ENCODE measurements at regions not wholly inside any gene's neighbourhood (a gene's known extent, or its start where the extent isn't known, plus 50 kb on each side); places are given as distances from the start of the nearest gene placed in this dataset.

DNA sequence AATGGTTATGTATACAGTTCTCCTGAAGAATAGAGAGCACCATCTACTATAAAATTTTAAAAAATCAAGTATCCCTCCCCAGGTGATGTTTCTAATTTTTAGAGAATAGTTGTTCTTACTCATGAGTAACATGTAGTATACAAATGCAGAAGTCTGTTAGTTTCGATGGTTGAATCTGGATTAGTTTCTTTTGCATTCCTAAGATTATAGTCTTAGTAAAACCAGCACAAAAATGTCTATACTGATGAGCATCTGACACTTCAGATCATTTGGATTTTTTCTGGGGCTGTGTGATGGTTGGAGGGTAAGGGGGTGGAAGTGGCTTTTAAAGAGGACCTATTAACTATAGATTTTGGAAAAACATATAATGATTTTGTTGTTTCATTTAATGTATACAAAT lies 167.3 kb upstream of the SGO1 start:
- Mint-ChIP-seq H3K27ac (ENCODE audit: unreplicated experiment) (no peak overlapping the region), H3K27me3 (ENCODE audit: unreplicated experiment) (no peaks in the 10 kb centered on the region), H3K36me3 (ENCODE audit: unreplicated experiment) (no peaks in the 10 kb centered on the region), H3K9me3 (ENCODE audit: unreplicated experiment) (no peaks in the 10 kb centered on the region), H3K4me1 (ENCODE audit: unreplicated experiment) (no peaks in the 10 kb centered on the region), H3K4me3 (ENCODE audit: unreplicated experiment) (no peak overlapping the region)
- TF ChIP-seq, protein P1, sequence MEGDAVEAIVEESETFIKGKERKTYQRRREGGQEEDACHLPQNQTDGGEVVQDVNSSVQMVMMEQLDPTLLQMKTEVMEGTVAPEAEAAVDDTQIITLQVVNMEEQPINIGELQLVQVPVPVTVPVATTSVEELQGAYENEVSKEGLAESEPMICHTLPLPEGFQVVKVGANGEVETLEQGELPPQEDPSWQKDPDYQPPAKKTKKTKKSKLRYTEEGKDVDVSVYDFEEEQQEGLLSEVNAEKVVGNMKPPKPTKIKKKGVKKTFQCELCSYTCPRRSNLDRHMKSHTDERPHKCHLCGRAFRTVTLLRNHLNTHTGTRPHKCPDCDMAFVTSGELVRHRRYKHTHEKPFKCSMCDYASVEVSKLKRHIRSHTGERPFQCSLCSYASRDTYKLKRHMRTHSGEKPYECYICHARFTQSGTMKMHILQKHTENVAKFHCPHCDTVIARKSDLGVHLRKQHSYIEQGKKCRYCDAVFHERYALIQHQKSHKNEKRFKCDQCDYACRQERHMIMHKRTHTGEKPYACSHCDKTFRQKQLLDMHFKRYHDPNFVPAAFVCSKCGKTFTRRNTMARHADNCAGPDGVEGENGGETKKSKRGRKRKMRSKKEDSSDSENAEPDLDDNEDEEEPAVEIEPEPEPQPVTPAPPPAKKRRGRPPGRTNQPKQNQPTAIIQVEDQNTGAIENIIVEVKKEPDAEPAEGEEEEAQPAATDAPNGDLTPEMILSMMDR (IDR thresholded peaks at IDR 0.05): no peak
- DNase-seq (ENCODE audit: extremely low spot score, unreplicated experiment): no peak

DNA sequence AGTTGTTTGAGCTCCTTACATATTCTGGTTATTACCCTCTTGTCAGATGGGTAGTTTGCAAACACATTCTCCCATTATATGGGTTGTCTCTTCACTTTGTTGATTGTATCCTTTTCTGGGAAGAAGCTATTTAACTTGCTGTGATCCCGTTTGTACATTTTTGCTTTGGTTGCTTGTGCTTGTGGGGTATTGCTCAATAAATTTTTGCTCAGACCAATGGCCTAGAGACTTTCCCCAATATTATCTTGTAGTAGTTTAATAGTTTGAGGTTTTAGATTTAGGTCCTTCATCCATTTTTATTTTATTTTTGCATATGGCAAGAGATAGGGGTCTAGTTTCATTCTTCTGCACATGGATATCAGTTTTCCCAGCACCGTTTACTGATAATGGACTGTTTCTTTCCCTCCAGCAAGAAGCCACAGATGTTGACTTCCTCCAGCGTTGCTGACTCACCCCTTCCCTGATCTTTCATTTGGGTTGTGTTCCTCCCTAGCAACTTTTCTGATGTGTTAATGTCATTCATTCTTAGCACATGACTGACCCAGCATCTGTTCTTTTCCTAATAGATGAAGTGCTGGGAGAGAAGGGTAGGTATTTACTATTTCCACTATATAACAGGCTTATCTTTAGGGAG lies 166.7 kb upstream of the SGO1 start:
- Mint-ChIP-seq H3K27ac (ENCODE audit: unreplicated experiment) (no peak overlapping the region), H3K4me3 (ENCODE audit: unreplicated experiment) (no peak overlapping the region), H3K4me1 (ENCODE audit: unreplicated experiment) (no peaks in the 10 kb centered on the region), H3K36me3 (ENCODE audit: unreplicated experiment) (no peaks in the 10 kb centered on the region), H3K9me3 (ENCODE audit: unreplicated experiment) (no peaks in the 10 kb centered on the region), H3K27me3 (ENCODE audit: unreplicated experiment) (no peaks in the 10 kb centered on the region)
- no peak for DNase-seq (ENCODE audit: extremely low spot score, unreplicated experiment)
- TF ChIP-seq, protein P1 (IDR thresholded peaks at IDR 0.05): no peak

DNA sequence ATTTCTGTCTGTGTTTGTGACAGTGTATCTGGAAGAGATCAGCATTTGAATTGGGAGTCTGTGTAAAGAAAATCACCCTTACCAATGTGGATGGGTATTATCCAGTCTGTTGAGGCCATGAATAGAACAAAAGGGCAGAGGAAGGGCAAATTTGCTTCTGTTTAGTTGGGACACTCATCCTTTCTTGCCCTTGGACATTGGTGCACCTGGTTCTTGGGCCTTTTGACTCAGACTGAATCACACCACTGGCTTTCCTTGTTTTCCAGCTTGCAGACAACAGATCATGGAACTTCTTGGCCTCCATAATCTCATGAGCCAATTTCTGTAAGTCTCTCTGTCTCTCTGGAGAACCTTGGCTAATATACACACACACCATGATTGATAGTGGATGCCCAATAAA lies 164.4 kb upstream of the SGO1 start:
- no peaks in the 10 kb centered on the region for H3K4me1 Mint-ChIP-seq (ENCODE audit: unreplicated experiment)
- no peaks in the 10 kb centered on the region for H3K36me3 Mint-ChIP-seq (ENCODE audit: unreplicated experiment)

DNA sequence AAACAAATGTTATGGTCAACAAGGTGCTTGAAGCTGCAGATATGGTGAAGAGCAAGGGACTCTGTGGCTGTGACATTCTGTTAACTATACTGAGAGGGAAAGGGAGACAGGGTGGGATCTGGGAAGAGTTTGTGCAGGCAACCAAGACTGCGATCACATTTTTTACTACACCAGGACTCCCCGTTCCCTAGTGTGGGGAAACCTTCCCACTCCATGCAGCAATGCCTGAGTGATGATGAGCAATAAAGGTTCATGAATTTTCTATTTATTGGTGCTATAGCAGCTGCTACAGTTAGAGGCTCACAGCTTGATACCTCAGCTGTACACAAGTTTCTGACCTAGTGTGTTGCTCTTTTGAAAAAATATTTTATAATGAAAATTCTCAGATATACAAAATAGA lies 160.9 kb upstream of the SGO1 start:
- TF ChIP-seq, protein P1 (IDR thresholded peaks at IDR 0.05): no peak
- Mint-ChIP-seq H3K4me1 (ENCODE audit: unreplicated experiment) (no peaks in the 10 kb centered on the region), H3K27ac (ENCODE audit: unreplicated experiment) (no peak overlapping the region), H3K27me3 (ENCODE audit: unreplicated experiment) (peaks cover 11% of the 10 kb centered on the region), H3K4me3 (ENCODE audit: unreplicated experiment) (no peak overlapping the region), H3K36me3 (ENCODE audit: unreplicated experiment) (no peaks in the 10 kb centered on the region), H3K9me3 (ENCODE audit: unreplicated experiment) (no peaks in the 10 kb centered on the region)
- DNase-seq (ENCODE audit: extremely low spot score, unreplicated experiment): no peak

More for the DNA sequence above, 164.4 kb upstream of the SGO1 start:
- H3K27me3 Mint-ChIP-seq (ENCODE audit: unreplicated experiment): peaks cover 3% of the 10 kb centered on the region
- H3K27ac Mint-ChIP-seq (ENCODE audit: unreplicated experiment): no peak overlapping the region
- no peak for DNase-seq (ENCODE audit: extremely low spot score, unreplicated experiment)
- H3K9me3 Mint-ChIP-seq (ENCODE audit: unreplicated experiment): no peaks in the 10 kb centered on the region
- no peak overlapping the region for H3K4me3 Mint-ChIP-seq (ENCODE audit: unreplicated experiment)
- TF ChIP-seq, protein P1 (IDR thresholded peaks at IDR 0.05): no peak

DNA sequence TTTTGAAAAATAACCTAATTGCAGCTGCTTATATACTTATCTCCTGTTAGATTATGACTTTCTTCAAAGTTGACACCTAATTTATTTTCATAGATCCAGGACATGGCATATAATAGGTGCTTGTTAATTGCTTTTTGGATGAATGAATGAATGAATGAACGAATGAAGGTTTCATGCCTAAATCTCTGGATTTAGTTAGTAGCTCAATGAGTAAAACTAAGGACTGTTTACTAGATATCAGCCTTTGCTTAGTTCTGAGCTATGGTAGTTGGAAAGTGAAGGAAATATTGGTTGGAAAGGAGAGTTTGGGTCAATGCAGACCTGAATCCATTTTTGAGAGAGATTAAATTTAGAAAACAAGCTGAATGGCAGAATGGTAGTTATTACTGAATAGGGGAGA lies 160.4 kb upstream of the SGO1 start:
- TF ChIP-seq, protein P1 (IDR thresholded peaks at IDR 0.05): no peak
- no peaks in the 10 kb centered on the region for H3K36me3 Mint-ChIP-seq (ENCODE audit: unreplicated experiment)
- no peaks in the 10 kb centered on the region for H3K9me3 Mint-ChIP-seq (ENCODE audit: unreplicated experiment)
- no peak overlapping the region for H3K4me3 Mint-ChIP-seq (ENCODE audit: unreplicated experiment)
- no peaks in the 10 kb centered on the region for H3K4me1 Mint-ChIP-seq (ENCODE audit: unreplicated experiment)
- no peak for DNase-seq (ENCODE audit: extremely low spot score, unreplicated experiment)
- H3K27ac Mint-ChIP-seq (ENCODE audit: unreplicated experiment): no peak overlapping the region
- peaks cover 11% of the 10 kb centered on the region for H3K27me3 Mint-ChIP-seq (ENCODE audit: unreplicated experiment)

Measured in osteocyte (in vitro differentiated cells).